Superior temporal gyrus (tissue), 1 donor: ENCODE measurements at regions not wholly inside any gene's neighbourhood (a gene's known extent, or its start where the extent isn't known, plus 50 kb on each side); places are given as distances from the start of the nearest gene placed in this dataset.

Source experiments
- DNase-seq: peaks from one replicate; pipeline ENCODE4 v3.0.0-alpha.2; 2016; ENCODE audit errors: extremely low spot score

DNA sequence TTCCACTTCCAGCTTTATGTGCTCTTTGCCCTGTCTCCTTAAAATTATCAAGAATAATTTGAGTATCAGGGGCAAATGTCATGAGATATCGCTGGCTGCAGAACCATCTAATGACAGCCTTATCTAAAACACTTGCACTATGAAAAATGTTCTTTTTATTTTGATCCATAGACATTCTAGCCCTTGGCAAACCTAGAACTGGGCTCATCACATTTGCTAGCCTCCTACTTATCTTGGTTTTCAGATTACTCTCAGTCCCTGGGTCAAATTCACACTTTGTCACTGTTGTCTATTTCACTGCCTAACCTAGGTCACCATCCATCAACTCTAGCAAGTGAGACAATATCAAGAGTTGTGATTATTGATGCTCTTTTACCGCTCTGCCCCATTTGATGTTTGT is 59.9 kb upstream of the IPO9 start:
- no peak for DNase-seq

DNA sequence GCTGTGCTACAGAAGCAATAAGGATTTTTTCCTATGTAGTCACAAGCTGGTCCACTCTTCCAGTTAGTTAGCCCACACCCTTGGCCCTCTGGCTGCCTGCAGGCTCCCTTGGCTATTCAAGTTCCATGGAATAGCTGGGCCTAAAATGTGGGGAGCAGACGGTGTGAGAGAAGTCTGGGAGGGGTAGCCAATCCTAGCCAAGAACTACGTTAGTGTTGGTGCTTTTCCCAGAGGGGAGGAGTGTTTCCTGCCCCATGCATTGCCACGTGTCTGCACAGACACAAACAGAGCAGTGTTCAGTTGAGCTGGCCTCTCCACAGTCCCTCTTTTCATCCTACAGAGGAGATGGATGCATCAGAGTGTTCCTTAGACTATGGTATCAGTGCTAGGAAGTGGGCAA is 59.0 kb upstream of the IPO9 start:
- DNase-seq: peak; percentile 99

DNA sequence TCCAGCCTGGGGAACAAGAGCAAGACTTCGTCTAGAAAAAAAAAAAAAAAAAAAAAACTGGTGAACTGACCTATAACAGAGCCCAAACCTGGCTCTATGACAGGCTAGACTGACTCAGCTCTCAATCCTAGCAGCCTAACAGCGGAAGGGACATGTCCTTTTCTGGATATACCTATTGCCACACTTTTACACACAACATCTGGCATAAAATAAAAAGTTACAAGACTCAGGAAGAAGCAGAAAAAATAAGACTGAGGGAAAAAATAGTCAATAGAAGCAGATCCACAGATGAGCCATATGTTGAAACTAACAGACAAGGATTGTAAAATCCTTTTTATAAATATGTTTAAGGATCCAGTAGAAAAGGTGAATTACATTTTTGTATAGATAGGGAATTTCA is 57.5 kb upstream of the IPO9 start:
- DNase-seq: no peak

DNA sequence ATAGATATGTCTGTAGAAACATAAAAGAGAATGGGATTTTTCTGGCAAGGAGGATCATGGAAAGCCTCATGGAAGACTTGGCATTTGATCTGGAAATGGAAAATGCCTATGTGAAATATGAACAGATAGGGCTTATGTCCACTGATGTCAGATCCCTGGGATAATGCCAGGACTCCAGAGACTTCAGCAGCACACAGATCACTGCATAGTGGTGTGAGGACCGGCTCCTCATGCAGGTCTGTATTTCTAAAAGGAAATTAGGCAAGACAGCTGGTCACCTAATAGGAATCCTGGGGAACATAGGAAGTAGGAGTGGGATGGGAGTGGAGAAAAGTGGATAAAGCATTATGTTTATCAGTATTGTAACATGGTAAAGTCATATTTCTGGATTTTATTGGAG is 56.8 kb upstream of the IPO9 start:
- peak; percentile 46 for DNase-seq

DNA sequence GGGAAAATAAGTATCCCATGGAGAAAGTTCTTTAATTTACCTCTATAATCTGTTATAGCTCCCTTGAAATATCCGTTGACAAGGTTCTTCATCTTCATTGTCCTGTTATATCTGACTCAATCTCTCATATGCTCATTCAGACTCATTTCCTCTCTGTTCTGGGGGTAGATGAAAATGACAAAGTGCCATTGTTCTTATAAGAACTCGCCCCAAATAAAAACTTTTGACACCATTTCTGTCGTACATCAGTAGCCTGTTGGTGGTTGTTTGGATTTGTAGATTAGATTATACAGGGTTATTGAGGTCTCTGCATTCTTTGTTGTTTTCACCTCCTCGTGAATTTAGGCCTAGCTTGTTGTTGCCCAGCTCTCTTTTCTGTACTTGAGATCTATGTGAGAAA is 55.2 kb upstream of the IPO9 start:
- peak; percentile 62 for DNase-seq

DNA sequence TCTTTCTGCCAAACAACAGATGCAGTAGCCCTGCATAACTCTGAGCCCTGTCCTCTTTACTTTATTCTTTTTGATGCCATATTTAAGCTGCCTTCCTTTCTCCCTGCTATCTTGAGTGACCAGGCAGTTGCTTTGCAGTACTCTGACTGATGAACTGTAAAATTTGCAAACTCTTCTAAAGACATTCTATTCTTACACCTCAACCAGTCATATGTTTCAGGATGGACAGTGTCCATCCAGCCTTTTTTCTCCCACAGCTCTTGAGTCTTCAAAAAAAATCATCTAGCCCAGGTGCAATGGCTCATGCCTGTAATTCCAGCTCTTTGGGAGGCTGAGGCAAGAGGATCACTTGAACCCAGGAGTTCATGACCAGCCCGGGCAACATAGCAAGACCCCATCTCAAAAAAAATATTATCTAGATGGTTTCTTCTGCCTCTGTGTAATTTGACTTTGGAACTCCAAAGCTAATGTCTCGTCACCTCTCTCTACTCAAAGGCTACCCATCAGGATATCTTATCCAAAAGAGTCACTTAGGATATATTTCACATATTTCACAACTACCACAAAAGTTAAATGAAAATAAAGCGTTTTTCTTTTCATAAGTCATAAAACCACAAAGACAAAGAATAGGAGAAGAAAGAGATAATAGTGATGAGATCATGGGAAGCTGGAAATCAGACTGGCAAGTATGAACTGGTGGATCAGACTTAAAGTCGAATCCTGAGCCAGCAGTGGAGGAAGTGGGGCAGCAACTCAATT is 54.6 kb upstream of the IPO9 start:
- no peak for DNase-seq

DNA sequence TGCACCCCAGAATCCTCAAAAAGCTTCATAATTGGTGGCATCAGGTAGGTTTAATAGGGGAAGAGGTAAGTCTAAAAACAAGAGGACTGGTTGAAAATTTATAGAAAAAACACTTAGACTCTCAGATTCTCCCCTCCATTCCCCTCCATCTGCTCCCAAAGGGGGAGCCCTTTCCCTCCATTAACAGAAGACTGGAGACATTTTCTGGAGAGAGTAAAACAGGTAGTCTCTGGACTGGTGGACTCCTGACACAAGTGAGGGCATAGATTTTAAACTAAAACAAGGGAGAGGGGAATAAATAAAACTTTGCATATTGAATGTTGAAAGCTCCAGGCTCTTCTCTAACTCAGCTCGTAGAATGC is 54.0 kb upstream of the IPO9 start:
- no peak for DNase-seq

DNA sequence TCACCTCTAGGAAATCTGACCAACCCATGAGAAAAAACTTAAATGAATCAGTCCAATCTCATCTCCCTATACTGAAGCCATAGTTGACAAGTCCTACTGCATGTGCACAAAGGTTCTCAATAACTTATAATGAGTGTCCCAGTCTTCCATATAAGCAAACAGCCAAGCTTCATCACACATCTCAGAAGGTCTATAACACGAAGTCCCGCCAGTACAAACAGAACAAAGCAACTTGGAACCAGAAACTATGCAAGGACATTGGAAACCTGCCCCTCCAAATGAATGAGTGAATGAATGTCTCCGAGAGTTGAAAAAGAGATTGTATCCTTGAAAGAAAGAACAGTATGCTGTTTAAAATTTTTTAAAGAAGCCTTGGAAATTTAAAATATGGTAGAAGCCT is 53.6 kb upstream of the IPO9 start:
- no peak for DNase-seq

DNA sequence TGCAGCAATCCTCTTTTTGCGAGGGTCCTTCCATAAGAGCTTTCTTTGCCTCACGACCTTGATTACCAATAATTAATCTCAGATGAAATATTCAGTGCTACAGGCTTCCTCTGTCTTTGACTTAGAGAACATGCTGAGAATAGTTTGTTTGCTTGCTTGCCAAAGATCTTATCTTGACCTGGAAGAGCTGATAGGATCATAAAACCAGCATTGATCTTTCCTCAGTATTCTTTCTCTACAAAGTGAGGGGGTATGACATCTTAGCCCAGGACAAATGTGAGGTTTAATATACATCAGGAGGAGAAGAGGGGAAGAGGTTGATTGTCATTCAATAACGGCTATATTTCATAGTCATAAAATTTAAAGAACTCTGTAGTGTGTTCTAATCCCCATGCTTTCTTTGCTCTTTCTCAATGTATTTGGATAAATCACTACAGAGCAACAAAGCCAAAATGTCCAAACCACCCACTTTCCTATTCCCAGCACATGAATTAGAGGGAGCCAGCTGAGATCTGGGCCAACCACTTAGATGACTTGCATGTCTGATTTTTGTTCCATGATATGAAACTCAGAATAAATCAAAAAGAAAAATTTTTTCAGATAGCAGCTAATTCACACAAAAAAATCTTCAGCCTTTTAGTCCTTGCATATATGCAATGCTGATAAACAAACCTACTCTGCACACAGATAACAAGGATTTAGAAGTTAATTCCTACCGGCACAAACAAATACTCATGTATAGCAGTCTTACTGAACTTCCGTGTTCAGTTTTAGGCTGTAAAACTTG is 50.5 kb upstream of the IPO9 start:
- DNase-seq: peak; percentile 58
